ENCODE measurements at regions not wholly inside any gene's neighbourhood (a gene's known extent, or its start where the extent isn't known, plus 50 kb on each side); places are given as distances from the start of the nearest gene placed in this dataset.

DNA sequence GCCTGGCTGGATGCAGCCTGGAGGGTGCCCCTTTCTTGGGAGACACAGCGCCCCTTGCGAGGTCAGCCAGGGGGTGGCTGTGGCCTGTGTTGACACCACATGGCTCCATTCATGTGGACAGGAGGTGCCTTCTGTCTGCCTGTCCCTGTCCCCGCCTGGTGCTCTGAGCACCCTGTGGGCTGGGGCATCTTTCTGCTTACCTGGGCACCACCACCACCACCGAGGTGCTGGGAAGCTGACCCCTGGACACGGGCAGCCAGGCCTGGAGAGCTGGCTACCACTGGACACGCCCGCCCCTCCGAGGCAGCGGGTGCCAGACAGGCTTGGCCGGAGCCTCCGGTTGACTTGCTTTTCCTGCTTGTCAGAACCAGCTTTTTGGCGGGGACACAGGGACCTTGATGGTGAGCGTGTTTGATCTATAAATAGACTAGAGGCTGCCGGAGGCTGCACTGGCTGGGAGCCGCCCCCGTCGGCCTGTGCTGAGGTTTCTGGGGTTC, 121.3 kb upstream of the GSE1 start:
- Histone ChIP-seq H3K27ac (no peak overlapping the region), H3K4me3 (ENCODE audit: low read depth, low read length) (no peak overlapping the region), H3K36me3 (replicated peaks) (no peaks in the 10 kb centered on the region), H3K27me3 (replicated peaks) (no peaks in the 10 kb centered on the region)
- TF ChIP-seq, protein P1, sequence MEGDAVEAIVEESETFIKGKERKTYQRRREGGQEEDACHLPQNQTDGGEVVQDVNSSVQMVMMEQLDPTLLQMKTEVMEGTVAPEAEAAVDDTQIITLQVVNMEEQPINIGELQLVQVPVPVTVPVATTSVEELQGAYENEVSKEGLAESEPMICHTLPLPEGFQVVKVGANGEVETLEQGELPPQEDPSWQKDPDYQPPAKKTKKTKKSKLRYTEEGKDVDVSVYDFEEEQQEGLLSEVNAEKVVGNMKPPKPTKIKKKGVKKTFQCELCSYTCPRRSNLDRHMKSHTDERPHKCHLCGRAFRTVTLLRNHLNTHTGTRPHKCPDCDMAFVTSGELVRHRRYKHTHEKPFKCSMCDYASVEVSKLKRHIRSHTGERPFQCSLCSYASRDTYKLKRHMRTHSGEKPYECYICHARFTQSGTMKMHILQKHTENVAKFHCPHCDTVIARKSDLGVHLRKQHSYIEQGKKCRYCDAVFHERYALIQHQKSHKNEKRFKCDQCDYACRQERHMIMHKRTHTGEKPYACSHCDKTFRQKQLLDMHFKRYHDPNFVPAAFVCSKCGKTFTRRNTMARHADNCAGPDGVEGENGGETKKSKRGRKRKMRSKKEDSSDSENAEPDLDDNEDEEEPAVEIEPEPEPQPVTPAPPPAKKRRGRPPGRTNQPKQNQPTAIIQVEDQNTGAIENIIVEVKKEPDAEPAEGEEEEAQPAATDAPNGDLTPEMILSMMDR (IDR thresholded peaks at IDR 0.05; ENCODE audit: low read depth, low read length, missing control alignments): no peak
- DNase-seq: no peak
- in situ Hi-C loops (cut with HindIII; ENCODE audit: low pct_ligation_motif_present, low sequenced_read_pairs): no loop called here

DNA sequence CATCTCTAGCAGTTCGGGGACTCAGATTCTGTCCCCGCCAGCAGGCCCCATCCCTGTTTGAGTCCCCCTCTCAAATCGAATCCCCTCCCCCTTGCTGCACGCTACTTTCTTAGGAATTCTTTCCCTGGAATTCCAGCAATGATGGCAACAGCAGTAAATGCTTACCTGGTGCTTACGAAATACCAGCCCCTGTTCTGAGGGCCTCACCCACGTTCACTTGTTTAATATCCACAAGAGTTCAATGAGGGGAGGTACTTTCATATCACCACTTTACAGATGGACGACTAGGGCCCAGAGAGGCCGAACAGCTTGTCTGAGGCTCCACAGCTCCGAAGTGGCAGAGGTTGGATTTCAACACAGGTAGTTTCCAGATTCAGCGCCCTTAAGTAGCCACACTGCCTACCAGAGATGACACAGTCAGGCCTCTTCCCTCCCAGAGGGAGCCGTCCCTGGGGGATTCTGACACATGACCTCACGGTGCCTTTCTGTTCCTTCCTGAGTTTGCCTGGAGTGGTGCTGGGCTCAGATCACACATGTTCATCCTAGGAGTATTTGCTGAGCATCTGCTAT, 120.7 kb upstream of the GSE1 start:
- Histone ChIP-seq H3K27ac (no peak overlapping the region), H3K36me3 (replicated peaks) (no peaks in the 10 kb centered on the region), H3K27me3 (replicated peaks) (no peaks in the 10 kb centered on the region), H3K4me3 (ENCODE audit: low read depth, low read length) (no peak overlapping the region)
- DNase-seq: no peak
- TF ChIP-seq, protein P1 (IDR thresholded peaks at IDR 0.05; ENCODE audit: low read depth, low read length, missing control alignments): no peak
- in situ Hi-C loops (cut with HindIII; ENCODE audit: low pct_ligation_motif_present, low sequenced_read_pairs): no loop called here

DNA sequence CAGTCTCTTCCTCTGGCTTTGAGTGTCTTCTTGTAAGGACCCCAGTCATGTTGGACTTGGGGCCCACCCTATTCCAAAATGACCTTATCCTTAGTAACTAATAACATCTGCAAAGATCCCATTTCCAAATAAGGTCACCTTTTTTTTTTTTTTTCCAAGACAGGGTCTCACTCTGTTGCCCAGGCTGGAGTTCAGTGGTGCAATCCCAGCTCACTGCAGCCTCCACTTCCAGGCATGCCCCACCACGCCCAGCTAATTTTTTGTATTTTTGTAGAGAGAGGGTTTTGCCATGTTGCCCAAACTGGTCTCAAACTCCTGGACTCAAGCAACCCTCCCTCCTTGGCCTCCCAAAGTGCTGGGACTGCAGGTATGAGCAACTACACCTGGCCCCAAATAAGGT, 118.8 kb upstream of the GSE1 start:
- Histone ChIP-seq H3K27ac (no peak overlapping the region), H3K4me3 (ENCODE audit: low read depth, low read length) (no peak overlapping the region), H3K27me3 (replicated peaks) (no peaks in the 10 kb centered on the region), H3K36me3 (replicated peaks) (no peaks in the 10 kb centered on the region)
- TF ChIP-seq, protein P1 (IDR thresholded peaks at IDR 0.05; ENCODE audit: low read depth, low read length, missing control alignments): no peak
- in situ Hi-C loops (cut with HindIII; ENCODE audit: low pct_ligation_motif_present, low sequenced_read_pairs): no loop called here
- no peak for DNase-seq

DNA sequence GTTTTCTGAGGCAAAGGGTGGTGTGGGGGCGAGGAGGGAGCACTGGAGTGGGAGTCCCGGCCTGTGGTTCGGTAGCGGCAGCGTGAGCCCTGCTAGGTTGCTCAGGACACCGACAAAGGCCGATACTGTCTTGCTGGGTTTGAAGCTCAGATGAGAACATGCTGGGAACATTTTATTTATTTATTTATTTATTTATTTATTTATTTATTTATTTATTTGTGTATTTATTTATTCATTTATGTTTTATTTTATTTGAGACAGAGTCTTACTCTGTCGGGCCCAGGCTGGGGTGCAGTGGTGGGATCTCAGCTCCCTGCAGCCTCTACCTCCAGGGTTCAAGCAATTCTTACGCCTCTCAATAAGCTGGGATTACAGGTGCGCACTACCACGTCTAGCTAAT, 117.9 kb upstream of the GSE1 start:
- TF ChIP-seq, protein P1 (IDR thresholded peaks at IDR 0.05; ENCODE audit: low read depth, low read length, missing control alignments): no peak
- no peaks in the 10 kb centered on the region for H3K27me3 ChIP-seq (replicated peaks)
- in situ Hi-C loops (cut with HindIII; ENCODE audit: low pct_ligation_motif_present, low sequenced_read_pairs): no loop called here

DNA sequence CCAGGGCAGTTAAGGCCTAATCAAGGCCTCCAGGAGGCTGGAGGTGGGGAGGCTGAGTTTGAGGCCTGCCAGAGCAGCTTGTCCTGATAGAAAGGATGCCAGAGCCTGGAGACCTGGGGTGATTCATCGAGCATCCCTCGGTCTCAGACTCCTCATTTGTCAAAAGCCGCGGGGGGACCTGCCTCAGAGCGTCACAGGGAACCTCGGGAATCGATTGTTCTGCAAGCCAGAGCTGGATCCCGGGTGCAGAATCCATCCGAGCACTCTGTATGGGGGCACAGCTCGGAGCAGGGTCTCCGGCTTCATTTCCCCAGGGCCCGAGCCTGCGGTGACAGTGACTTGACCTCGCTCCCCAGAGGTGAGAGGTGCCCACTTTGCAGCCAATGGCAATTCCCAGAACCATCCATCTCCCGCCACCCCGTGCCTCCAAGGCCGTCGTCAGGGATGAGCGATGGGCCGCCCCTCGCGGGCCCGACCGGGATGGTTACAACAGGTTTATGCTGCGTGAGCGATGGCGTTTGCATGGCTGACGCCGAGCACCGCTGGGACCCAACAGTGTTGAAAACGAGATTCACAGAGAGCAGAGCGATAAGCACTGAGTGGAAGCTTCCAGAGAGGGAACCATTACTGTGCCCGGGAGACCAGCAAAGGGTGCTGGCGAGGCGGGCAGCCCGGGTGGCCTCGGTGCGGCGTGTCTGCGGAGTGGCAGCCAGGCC, 117.1 kb upstream of the GSE1 start:
- TF ChIP-seq, protein P1 (IDR thresholded peaks at IDR 0.05; ENCODE audit: low read depth, low read length, missing control alignments): no peak
- Histone ChIP-seq H3K27me3 (replicated peaks) (no peaks in the 10 kb centered on the region), H3K27ac (no peak overlapping the region), H3K4me3 (ENCODE audit: low read depth, low read length) (no peak overlapping the region), H3K36me3 (replicated peaks) (no peaks in the 10 kb centered on the region)
- in situ Hi-C loops (cut with HindIII; ENCODE audit: low pct_ligation_motif_present, low sequenced_read_pairs): no loop called here
- DNase-seq: no peak

More for the DNA sequence above, 117.9 kb upstream of the GSE1 start:
- no peaks in the 10 kb centered on the region for H3K36me3 ChIP-seq (replicated peaks)
- H3K4me3 ChIP-seq (ENCODE audit: low read depth, low read length): no peak overlapping the region
- no peak overlapping the region for H3K27ac ChIP-seq
- DNase-seq: no peak
